RWPE1 (cell line): ENCODE measurements at regions not wholly inside any gene's neighbourhood (a gene's known extent, or its start where the extent isn't known, plus 50 kb on each side); places are given as distances from the start of the nearest gene placed in this dataset.

Experiments used
- CTCF ChIA-PET: fragments of 350-600 bp; sonication (Branson Sonifier 250); formaldehyde crosslinking; extraction: SDS; loops from one replicate; lab custom pipeline; 2021; lab: Yijun Ruan, JAX
- POLR2A ChIA-PET: fragments of 400-600 bp; formaldehyde crosslinking; extraction: SDS; loops from one replicate; lab custom pipeline; 2020; ENCODE audit warnings: antibody characterized with exemption; ENCODE audit not compliant: low non-redundant PET; lab: Yijun Ruan, JAX
- DNase-seq: peaks from one replicate; pipeline ENCODE4 v3.0.0; 2012; ENCODE audit warnings: low spot score
- H3K27ac ChIP-seq: fragments of 450-650 bp; 2 replicates; pipeline ENCODE4 v1.5.1; 2017
- TF ChIP-seq, protein P1 (sequence below): fragments of 450-650 bp; conservative IDR thresholded peaks from 2 replicates; pipeline ENCODE4 v1.5.1; 2017; ENCODE audit warnings: low read depth, mild to moderate bottlenecking

DNA sequence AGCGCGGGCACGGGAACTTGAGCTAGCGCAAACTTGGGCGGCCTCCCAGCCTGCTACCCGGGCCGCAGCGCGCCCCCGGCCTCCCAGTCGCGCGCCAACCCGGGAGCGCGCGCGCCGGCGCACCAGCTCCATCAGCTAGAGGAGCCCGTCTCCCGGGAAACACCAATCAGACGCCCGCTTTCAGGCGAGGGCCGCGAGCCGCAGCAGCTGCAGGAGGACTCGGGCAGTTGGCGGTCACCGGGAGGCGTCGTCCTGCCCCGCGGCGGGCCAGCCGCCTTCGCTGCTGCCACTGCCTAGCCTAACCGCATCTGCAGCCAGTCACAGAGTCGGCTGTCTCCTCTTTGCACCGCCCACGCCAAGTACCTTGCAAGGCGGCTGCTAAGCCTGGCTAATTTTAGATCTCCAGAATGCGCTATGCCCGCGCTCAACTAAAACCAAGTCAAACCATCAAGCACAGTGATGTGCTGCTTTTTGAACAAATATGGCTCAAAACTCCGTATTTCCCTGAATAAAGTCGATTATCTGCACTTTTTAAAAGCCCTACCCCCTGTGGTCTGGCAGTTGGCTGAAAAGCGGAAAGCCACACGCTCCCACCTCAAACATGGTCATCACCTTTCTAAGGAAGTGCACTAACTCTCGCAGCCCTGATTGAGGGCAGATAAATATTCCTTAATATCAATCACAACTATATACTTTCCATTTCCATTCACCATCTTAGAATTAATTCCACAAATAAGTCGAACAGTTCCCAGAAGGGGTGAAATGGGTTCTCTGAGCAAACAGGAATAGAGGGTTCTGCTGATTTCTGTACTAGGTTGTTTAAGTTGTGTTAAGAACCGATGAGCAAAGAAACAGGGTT lies 221.8 kb downstream of the MEF2C start:
- DNase-seq = peak; percentile 90
- TF ChIP-seq, protein P1, sequence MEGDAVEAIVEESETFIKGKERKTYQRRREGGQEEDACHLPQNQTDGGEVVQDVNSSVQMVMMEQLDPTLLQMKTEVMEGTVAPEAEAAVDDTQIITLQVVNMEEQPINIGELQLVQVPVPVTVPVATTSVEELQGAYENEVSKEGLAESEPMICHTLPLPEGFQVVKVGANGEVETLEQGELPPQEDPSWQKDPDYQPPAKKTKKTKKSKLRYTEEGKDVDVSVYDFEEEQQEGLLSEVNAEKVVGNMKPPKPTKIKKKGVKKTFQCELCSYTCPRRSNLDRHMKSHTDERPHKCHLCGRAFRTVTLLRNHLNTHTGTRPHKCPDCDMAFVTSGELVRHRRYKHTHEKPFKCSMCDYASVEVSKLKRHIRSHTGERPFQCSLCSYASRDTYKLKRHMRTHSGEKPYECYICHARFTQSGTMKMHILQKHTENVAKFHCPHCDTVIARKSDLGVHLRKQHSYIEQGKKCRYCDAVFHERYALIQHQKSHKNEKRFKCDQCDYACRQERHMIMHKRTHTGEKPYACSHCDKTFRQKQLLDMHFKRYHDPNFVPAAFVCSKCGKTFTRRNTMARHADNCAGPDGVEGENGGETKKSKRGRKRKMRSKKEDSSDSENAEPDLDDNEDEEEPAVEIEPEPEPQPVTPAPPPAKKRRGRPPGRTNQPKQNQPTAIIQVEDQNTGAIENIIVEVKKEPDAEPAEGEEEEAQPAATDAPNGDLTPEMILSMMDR = no peak
- POLR2A ChIA-PET = no interaction called here
- H3K27ac ChIP-seq = no peak overlapping the region
- CTCF ChIA-PET = interaction anchor here (0.6 to 1.0 kb wide), 4 partner anchors 11 to 508 kb away, joined by 3 to 4 read pairs (median 3); no protein-coding TSS in a partner anchor

DNA sequence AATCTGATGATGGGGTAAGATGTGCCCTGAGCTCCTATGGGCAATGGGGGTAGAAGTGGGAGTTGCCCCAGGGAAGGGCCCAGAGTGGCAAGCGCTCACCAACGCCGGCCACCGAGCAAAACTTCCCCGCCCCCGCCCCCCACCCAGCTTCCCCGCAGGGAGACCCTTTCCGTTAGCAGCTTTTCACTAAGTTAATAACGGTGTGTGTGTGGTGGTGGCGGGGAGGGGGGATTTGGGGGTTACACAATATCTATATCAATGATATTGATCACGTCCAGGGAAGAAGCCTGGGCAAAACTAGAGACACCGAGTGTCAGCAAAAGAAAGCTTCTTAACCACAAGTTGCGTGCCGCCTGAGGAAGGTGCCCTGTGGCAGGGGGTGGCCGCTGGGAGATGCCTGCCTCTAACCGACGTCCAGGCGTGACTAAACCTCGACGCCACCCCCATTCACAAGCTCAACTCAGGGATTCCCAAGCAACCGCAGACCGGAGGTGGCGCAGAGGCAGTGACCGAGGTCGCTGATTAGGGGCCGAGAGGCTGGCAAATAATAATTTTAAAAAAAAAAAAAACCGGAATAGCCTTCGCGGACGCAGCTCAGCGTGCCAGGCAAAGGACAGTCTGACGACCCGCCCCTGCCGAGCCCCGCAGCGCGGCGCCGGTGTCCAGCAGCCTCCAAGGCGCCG lies 222.6 kb downstream of the MEF2C start:
- POLR2A ChIA-PET = no interaction called here
- H3K27ac ChIP-seq = no peak overlapping the region
- TF ChIP-seq, protein P1 = no peak
- CTCF ChIA-PET = interaction anchor here (0.6 to 1.8 kb wide), 7 partner anchors 11 to 508 kb away, joined by 3 to 6 read pairs (median 4); no protein-coding TSS in a partner anchor
- peak; percentile 31 for DNase-seq

DNA sequence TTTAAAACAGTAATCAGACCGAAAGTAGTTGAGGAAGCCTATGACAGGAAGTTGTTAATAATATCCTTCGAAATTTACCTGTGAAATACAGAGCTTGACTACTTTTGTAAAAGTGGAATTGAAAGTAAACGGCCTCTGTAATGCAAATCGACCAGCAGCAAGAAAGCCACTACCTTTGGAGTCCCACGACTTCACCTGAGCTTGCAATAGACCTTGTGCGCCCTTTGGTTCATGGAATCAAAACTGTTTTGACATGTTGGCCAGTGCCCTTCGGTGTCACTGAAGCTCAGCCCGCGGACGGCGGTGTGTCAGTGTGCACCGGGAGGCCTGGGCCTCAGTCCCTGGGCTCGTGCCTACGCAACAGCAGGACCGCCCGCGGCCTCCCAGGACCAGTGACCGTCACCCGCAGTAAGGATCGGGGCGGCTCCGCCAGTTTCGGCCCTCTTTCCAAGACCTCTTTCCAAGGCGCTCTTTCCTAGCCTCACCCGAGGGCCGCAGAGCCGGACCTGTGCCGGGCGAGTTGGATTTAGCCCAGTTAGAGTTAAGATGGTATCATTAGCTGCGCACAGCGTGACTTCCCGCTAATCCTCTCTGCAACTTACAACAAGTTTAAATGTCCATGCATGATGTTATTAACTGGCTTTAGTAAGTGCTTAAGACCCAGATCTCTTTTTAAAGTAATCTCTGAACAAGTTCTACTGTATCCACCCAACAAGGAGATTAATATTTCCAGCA lies 223.3 kb downstream of the MEF2C start:
- DNase-seq = no peak
- H3K27ac ChIP-seq = no peak overlapping the region
- ChIA-PET POLR2A (no interaction called here), CTCF (interaction anchor here (1.0 to 1.8 kb wide), 3 partner anchors 10 to 31 kb away, joined by 5 to 6 read pairs (median 5); no protein-coding TSS in a partner anchor)
- TF ChIP-seq, protein P1 = no peak

DNA sequence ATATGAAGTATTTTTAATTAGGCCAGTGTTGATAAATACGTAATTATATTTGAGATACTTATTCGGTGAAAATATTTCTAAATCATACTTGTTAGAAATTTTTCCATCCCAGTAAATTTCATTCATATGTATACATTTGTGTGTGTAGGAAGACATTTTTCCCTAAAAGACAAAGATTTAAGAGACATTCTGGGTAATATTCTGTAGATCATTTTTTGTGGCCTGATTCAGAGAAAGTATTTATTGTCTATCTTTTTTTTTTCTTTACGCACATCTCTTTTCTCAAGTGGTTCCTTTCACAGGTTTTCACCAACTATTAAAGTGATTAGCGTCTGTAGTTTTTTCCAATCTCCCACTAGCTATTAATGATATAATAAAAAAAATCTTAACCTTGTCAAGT lies 224.1 kb downstream of the MEF2C start:
- TF ChIP-seq, protein P1 = no peak
- ChIA-PET POLR2A (no interaction called here), CTCF (interaction anchor here (1.4 to 1.8 kb wide), 2 partner anchors 9 to 32 kb away, joined by 5 read pairs; no protein-coding TSS in a partner anchor)
- DNase-seq = no peak
- no peak overlapping the region for H3K27ac ChIP-seq

DNA sequence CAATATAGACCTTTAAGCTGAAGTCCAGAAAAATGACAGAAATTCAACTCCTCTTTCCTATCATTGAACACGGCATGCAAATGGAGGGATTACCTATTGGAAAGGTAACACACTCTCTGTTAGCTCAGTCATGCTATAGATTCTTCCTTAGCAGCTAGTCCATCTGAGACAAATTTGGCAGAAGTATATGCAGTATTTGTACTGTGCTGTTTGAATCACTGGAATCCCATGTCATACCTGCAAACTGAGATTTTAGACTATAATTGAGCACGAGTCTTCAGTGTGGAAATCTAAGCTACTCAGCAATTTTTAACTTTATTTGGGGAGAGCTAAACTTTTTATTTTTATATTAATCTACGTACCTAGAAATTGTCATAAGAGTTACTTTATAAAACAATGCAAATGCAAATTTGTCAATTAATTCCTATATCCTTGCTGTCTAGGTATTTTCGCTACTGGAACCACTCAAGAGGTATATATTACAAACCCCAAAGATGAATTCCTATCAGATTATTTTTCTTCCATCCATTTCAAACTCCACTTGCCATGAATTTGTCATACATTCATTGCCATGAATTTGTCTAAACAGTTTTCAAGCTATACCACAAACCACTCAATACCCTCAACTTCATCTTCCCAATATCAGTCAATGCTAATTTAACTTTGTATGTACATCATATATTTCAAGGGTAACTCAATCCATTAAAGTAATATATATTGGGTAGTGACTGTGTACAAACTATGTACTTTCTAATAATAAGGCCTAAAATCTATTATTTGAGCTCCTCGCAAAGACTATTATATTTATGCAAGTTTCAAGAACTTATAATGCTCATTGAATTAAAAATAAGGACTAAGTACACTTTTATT lies 224.8 kb downstream of the MEF2C start:
- no peak overlapping the region for H3K27ac ChIP-seq
- CTCF ChIA-PET = interaction anchor here (0.6 to 1.8 kb wide), 2 partner anchors 22 to 33 kb away, joined by 3 to 5 read pairs; no protein-coding TSS in a partner anchor
- POLR2A ChIA-PET = no interaction called here
- TF ChIP-seq, protein P1 = no peak
- no peak for DNase-seq
